Uterus (tissue), 2 donors: ENCODE measurements at regions not wholly inside any gene's neighbourhood (a gene's known extent, or its start where the extent isn't known, plus 50 kb on each side); places are given as distances from the start of the nearest gene placed in this dataset.

Source experiments
- CTCF ChIP-seq, 4 experiments: fragments of 200-600 bp in 2 of 4; fragments of 450-650 bp in 2 of 4; sonication (generic) in 2 of 4; IDR thresholded peaks; one replicate each; pipeline ENCODE4 v1.5.1; 2016 to 2019; ENCODE audit warnings: antibody characterized with exemption in 4 of 4, mild to moderate bottlenecking in 2 of 4, moderate library complexity in 1 of 4
- POLR2A ChIP-seq, 2 donors: fragments of 450-650 bp; IDR thresholded peaks; one replicate each; pipeline ENCODE4 v1.6.1; 2016; ENCODE audit warnings: antibody characterized with exemption in 2 of 2, mild to moderate bottlenecking in 1 of 2, moderate library complexity in 1 of 2

- TF ChIP-seq CTCF (IDR thresholded peaks at IDR 0.05) = no peak
- no peak for TF ChIP-seq POLR2A (IDR thresholded peaks at IDR 0.05)
Measured at GRCh38 chr7:42345478-42346299, 108.7 kb upstream of the GLI3 start.
